ENCODE measurements at regions not wholly inside any gene's neighbourhood (a gene's known extent, or its start where the extent isn't known, plus 50 kb on each side); places are given as distances from the start of the nearest gene placed in this dataset.

DNA sequence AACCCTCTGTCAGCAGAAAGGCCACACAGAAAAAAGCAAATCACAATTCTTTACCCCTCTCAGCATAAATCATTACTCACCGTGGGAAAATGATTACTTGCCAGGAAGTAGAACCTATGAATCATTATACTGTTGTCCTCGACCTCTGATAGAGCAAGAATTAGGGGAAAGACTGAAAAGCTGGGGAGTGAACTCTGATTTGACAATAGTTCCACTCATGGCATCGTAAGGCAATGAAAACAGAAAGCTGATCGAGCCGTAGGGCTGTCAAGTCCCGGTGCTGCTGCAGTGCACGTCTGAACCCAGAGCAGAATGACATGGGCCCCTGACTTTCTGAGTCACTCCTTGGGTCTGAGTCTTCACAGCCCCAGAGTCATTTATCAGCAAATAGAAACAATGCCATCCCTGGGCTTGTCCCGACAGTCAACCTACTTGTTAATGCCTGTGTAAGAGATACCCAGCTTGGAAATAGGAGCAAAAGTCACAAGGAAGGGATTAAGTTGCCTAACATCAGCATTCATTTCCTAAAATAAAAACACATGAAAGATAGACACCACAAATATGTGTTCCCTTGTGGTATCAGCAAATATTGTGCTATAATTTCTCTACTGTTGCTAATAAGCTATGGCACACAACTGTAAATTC is 224.8 kb upstream of the MARCKS start:
- peak; percentile 31 for DNase-seq

DNA sequence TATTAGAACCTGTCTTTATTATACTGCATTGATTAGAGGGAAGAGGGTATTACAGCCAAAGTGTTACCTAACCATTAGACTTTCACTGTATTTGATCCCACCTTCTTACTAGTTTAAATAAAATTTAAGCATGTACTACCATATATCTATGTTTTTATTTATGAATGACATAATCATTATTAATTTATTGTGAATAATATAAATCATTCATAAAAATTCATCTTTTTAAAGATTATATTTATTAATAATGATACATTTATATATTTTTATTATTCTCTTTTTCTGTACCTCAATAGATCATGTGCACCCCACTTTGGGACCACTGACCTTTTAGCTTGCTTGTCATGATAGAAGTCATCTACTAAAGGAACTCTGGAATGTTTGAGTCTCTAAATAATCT is 223.5 kb upstream of the MARCKS start:
- DNase-seq: no peak

DNA sequence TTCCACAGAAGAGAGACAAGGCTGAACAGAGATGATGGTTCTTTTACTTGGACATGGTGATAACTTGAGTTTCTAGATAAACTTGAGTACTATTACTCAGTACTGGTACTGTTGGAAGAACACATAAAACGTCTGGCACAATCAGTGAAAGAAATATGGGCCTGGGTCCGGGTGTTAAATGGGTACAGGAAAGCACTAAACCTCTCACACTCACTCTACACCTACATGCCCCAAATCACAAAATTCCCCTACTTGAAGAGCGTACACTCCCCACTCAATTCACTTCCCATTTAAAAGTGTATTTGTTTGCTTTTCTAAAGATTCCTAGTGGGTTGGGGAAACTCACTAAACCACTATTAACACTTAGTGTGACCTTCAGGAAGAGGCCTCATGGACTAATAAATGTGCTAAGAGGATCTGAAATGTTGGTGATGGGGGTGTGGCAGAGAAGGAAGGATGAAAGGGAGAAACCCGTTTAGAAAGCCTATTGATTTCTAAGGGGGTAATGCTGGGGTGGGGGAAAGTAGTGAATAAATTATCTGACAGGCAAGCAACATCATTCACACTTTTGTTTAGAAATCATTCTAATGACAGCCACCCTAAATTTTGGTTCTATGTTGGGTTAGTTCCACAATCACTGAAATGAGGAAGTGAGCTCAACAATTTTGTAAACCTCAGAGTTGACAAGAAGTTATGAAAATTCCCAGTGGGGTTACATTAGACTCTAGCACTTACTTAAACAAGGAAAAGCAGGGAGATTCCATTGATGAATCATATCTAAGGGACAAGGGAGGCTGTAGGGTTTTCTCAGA is 222.6 kb upstream of the MARCKS start:
- no peak for DNase-seq

DNA sequence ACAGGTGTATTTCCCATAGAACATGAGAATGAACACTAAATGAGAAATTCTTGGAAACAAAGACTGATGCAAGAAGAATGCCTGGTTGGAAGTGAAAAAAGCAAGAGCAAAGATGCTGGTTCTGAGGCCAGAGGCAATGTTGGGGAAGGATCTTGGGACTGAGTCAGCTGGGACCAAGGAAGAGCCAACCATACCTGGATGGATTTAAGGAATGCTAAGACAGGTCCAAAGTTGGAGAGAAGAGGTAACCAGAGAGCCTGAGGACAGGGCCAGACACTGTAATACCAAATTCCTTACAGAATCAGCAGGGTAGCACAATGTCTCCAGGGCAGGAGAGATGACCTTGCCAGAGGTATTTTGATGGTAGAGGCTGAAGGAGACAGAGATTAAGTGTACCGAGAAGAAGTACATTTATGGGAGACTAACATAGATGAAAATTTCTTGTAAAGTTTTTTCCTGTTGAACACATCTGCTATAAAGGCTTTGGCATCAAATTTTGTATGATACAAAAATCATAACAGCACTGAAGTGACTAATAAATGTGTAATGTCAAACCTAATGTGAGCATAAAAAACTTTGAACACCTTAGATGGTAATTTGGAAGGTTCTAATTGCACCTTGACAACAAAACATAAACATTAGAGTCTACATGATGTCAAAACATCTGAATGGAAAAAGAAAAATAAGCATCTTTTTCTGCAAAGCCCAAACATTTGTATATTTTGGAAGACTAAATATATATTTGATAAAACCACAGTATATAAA is 221.7 kb upstream of the MARCKS start:
- no peak for DNase-seq

DNA sequence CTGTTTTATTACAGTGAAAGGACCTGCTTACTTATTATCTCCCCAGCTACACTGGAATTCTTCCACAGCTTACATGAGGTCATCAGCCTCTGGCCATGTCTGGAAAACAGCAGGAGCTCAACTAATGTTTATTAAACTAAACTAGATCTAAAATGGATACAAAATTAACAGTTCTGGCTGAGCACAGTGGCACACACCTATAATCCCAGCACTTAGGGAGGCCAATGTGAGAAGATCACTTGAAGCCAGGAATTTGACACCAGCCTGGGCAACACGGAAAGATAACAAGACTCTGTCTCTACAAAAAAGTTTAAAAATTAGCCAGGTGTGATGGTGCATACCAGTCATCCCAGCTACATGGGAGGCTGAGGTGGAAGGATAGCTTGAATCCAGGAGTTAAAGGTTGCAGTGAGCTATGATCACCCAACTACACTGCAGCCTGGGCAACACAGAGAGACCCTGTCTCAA is 220.8 kb upstream of the MARCKS start:
- no peak for DNase-seq

DNA sequence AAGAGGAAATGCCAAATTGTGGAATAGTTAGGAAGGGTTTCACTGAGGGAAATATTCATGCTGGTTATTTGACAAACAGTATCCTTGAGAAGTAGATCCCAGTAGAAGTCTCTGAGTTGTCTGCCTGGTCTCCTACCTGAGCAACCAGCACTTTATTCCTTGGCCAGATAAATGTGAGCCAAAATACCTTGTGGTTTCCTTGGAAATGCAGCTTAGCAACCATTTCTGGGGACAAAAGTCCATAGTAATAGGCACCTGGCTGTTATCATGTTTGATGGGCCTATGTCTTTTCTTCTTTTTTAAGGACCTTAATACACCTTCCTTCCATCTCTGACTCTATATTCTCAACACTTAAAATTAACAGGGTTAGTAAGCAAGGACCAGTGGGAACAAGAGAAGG is 217.1 kb upstream of the MARCKS start:
- no peak for DNase-seq

DNA sequence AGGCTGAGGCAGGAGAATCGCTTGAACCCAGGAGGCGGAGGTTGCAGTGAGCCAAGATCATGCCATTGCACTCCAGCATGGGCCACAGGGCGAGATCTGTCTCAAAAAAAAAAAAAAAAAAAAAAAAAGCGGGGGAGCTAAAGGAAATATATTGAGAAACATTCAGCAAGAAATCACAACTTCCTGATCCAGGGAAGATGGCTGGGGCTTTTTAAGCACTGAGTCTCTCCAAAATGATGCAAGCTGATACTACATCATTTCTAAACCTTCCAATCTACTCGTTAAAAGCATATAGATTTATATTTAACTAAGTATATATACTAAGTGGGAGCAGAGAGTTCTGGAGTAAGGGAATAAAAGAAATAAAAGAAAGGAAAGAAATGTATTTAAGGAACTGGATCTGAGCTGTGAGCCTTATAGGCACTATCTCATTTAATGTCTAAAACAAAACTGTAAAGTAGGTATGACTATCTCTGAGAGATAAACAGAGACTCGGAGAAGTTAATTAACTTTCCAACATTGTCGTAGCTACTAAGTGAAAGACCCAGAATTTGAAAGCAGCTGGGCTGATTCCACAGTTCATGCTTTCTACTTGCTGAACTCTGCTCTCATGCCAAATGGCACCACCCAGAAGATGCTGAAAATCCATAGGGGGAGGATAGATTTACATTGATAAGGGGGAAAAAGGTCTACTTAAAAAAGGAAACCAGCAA is 215.0 kb upstream of the MARCKS start:
- DNase-seq: no peak

DNA sequence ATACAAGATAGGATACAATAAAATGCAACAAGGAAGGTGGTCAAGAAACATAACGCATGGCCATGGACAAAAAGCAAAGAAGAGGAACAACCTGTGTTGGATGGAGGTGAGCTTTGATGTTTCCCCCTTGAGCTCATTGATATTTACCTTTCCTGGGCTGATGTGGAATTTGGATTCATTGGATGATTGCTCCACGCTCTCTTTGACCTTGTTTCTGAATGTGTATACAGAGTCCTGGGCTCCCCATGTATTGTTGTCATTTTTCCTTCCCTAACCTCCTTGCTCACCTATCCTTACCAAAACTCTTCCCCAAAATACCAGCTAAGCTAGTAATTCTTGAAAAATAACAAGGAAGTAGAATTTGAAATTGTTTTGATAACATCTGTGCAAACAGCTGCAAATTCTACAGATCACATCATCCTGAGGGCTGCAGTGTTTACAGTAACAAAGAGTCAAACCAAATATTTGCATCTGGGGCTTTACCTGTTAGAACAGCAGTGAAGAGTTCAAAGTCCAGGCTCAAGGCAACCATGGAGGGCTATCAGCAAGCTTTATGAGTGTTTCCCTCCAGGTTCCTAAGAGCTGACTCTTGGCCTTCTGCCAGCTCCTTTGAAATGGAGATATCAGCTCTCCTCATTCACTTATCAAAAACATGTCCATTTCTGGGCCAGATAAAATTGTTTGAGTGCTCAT is 214.3 kb upstream of the MARCKS start:
- no peak for DNase-seq

DNA sequence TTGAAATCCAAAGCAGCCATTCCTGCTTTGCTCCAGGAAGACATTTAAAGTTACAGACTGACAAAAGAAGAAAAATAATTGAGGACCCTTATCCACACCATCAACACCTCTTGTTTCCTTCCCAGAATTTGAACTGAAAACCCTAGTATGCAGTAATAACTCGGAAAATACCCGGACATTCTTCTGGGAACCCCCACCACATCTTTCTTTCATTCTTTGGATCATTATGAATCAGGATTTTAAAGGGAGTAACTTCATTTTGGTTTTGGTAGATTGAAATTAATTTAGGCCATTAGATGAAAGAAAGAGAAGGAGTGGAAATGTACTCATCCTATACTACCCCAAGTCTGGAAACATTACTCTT is 213.8 kb upstream of the MARCKS start:
- DNase-seq: no peak

DNA sequence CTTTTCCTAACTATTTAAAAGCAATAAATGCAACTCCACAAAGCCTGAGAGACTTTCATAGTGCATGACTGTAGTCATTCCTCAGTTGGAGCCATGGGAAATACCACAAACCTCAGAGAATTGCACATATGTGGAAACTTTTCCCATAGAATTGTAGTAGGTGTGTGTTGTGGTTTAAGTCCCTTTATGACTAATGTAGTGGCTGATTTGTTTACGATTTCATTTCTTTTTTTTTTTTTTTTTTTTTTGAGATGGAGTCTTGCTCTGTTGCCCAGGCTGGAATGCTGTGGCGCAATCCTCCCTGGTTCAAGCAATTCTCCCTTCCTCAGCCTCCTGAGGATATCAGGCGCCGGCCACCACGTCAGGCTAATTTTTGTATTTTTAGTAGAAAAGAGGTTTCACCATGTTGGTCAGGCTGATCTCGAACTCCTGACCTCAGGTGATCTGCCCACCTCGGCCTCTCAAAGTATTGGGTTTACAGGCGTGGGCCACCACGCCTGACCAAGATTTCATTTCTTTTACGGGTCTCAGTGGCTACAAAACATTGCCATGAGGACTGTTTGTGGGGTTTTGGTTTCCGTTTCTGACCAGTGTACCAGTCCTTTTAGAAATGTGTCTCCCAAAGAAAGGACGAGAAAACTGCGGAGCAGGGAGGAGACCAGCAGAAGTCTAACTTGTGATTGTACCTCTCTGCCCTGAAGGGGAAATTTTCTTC is 212.1 kb upstream of the MARCKS start:
- DNase-seq: peak; percentile 45

DNA sequence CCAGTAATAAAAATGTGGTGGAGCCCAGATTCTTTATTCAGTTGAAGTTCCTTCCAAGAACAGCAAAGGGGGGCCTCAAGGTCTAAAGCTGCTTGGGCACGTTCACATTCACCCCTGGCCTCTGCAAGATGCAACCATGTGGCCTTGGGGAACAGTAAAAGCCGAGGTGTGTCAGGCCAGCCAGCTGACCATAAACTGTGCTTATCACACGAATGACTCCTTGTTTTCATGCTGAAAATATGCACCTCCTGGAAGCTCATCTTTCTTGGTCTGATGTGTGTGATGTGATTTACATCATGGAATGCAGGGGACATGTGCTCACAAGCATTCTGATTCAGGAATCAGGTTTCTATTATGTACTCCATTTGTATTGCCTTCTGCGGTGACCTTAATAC is 211.6 kb upstream of the MARCKS start:
- DNase-seq: peak; percentile 91

DNA sequence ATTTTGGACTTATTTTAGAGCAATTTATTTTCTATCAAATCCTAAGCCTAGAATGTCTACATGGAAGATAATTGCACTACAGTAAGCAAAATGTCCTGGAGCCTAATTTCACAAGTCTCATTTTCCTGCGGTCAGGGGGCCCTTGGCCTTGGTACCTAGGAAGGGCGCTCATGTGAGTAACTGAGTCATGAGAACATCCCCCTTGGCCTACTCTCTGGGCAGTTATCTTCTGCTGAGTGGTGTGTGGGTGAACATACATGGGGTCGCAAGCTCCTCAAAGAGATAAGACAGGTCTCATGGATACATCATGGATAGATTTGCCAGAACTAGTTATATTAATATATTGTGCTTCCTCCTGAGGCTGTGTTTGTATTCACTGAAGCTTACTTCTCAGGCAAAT is 211.2 kb upstream of the MARCKS start:
- DNase-seq: no peak

DNA sequence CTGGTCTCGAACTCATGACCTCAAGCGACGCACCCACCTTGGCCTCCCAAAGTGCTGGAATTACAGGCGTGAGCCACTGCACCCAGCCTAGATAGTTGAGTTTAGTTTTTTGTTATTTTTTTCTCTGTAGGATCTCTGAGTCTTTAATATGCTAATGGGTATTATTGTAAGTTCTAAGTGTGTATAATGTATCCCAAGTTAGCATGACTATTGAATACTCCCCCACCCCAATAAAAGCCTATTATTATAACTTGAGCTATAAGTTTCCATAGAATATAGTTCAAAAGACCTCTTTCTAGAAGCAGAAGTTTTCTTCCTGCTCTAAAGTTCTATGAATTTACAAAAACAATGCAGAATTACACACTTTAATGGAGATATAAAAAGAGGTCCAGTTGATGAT is 210.4 kb upstream of the MARCKS start:
- DNase-seq: no peak

DNA sequence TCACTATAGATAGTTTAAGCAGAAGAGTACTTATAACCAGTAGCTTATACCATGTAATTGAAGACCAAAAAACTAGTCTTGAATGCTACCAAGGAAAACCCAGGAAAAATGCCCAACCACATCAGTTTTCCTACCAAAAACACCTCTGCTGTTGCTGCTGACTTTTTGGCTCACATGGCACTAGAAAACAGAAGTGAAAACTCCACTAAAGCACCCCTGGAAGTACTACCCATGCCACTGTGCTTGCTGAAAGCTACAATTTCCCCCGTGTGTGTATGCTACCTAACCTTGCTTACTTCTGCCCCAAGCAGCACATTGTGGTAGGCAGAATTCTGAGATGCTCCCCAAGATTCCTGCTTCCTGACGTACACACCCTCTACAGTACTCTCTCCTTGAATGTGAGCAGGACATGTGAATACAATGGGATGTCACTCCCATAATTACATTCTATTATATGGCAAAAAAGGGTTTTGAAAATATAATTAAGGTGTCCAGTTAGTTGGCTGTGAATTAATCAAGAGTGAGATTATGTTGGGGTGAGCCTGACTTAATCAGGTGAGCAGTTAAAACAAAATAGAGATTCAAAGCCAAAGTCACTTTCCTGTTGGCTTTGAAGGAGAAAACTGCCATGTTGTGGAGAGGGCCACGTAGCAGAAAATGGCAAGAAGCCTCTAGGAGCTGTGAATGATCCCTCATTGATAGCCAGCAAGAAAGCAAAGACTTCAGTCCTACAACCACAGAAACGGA is 209.8 kb upstream of the MARCKS start:
- DNase-seq: no peak

DNA sequence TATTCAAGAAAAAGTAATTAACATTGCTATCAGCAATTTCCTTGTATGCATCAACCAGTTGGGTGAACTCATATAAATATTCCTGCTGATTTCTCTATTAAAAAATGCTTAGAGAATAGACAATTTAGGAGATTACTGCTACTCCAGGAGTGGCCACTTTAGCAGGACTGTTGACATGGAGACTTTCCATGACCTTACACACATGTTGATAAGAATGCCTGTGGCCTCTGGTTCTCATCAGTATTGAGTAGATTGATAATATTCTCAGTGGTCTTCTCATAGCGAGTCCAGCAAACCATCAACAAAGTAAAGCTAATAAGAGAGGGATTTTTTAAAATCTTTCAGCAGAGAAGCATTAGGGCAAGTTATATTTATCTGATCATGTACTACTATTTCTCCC is 208.4 kb upstream of the MARCKS start:
- no peak for DNase-seq

DNA sequence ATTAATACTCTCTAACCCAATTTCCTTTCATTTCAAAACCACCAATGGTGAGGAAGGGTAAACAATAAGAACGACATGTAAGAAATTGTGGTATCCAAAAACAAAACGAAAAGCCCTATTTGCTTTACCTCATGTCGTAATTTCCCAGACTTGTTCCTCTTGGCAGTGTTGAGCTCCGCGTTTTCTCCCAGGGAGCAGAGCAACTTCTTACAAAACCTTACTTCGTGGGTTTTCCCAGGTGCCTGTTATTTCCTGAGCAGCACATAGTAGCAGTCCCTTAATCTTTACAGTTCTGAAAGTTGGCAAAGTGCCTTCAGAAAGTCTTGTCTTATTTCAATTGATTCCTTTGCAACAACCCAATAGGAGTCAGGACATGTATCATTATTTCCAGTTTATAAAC is 207.9 kb upstream of the MARCKS start:
- no peak for DNase-seq

DNA sequence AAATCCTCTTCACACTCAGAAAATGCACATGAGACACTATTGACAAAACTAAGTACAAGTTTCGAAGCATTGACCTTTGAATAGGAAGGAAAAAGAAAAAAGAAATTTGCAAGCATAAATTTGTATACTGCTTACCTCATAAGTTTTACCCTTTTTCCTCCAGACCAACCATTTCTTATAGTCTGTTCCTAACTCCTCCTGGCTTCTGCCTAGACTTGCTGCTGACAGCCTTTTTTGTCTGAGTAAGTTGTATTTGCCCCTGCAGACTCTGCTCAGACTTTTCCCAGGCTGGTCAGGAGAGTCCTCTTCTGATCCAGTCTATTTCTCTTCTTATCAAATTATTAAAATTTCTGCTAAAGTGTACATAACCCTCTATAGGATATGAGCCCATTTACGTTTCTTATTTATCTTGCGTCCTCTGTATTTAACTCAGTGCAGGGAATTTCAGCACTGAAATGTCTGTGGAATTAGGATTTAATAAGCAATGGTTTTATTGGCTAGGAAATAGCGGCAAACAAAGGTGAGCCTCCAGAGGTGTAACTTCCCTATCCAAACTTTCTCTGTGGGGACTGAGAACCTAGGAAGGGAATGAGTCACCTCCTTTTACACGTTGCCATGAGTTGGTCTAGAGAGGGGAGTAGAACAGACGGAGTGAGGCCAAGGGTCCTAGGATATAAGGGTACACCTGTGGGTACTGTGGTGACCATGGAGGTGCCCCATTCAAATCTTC is 207.1 kb upstream of the MARCKS start:
- DNase-seq: no peak

DNA sequence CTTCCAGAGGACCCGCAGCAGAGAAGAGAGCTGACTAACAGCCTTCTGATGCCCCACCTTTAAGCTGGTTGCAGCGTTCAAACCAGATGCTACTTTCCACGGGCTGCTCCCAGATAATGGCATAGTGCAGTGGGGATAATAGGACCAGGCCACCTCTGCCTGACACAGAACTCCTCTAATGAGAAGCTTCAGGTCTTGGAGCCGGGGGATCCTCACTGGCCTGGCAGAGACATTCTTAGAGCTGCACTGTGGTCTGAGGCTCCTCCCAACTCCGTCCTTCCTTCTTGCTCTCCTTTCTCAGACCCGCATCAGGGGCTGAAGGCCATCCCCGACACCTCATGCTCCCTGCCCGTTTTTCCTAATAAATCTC is 206.6 kb upstream of the MARCKS start:
- DNase-seq: no peak

DNA sequence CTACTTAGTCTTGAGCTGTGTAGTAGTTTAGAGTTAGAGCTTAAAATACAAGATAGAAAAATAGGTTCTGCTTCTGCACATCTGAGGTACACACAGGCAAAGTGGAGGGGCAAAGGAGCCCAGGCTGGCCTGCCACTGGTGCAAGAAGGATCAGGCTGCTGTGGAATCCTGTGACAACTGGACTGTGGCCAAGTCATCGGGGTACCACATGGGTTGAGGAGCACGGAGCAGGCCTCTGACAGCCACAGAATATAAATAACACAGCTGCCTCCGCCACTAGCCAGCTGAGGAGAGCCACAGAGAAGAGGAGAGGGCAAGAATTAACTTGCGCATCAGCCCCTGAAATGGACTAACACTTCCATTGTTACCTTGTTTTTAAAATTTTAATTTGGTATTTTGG is 206.0 kb upstream of the MARCKS start:
- DNase-seq: no peak

DNA sequence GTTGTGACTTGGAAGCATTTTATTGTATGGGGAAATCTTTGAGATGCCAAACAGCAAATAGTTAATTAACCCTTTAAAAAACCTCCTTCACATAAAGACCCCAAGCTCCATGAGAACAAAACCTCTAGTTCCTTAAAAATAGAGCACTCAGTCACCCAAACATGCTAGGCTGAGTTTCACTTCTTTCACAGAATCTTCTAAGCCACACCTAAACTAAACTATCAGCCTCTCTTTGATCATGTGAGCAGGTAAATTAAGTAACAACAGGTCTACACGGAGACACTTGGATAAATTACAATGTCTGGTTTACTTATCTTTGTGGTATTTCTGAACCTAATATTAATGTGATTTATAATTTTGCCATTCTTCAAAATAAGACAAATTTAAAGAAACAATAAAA is 205.2 kb upstream of the MARCKS start:
- DNase-seq: no peak

DNA sequence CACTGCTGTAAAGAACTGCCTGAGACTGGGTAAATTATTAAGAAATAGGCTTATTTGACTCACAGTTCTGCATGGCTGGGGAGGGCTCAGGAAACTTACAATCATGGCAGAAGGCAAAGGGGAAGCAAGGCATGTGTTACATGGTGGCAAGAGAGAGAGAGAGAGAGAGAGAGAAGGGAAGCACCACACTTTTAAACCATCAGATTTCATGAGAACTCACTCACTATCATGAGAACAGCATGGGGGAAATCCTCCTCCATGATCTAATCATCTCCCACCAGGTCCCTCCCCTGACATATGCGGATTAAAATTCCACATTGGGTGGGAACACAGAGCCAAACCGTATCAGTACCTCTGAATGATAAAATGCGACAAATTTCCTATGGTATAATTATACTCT is 203.9 kb upstream of the MARCKS start:
- no peak for DNase-seq
